Right lobe of liver (tissue), 6 donors: ENCODE measurements at regions not wholly inside any gene's neighbourhood (a gene's known extent, or its start where the extent isn't known, plus 50 kb on each side); places are given as distances from the start of the nearest gene placed in this dataset.

Experiments
- ATAC-seq, 4 donors: fragments of 200-7000 bp; cut with Tn5 transposase; one replicate each; pipeline ENCODE4 v1.9.1; 2020; ENCODE audit warnings: mild to moderate bottlenecking in 4 of 4, moderate library complexity in 4 of 4
- DNase-seq, 3 donors: peaks; one replicate each; pipeline ENCODE4 v3.0.0-alpha.2; 2020
- H3K27ac ChIP-seq, 3 donors: fragments of 200-600 bp; one replicate each; pipeline ENCODE4 v1.8.0; 2022
- H3K27me3 ChIP-seq, 2 donors: fragments of 200-600 bp; one replicate each; pipeline ENCODE4 v1.8.0; 2022
- H3K36me3 ChIP-seq, 4 donors: fragments of 200-600 bp; sonication (generic) in 1 of 4; one replicate each; pipeline versions ENCODE4 v1.5.1 to v1.8.0; 2017 to 2022; ENCODE audit warnings: control low read depth in 1 of 4
- H3K4me1 ChIP-seq, 4 donors: fragments of 200-600 bp; sonication (generic) in 1 of 4; one replicate each; pipeline versions ENCODE4 v1.5.1 to v1.8.0; 2017 to 2022; ENCODE audit warnings: control low read depth in 1 of 4
- H3K4me3 ChIP-seq, 3 donors: fragments of 200-600 bp; one replicate each; pipeline ENCODE4 v1.8.0; 2022
- H3K9me3 ChIP-seq, 4 donors: fragments of 200-600 bp; sonication (generic) in 1 of 4; one replicate each; pipeline versions ENCODE4 v1.5.1 to v1.8.0; 2017 to 2022; ENCODE audit warnings: control low read depth in 1 of 4
- CTCF ChIP-seq, 4 donors: fragments of 200-600 bp in 3 of 4; fragments of 450-650 bp in 1 of 4; IDR thresholded peaks; one replicate each; pipeline versions ENCODE4 v1.5.1 to v1.8.0; 2016 to 2022; ENCODE audit warnings: antibody characterized with exemption in 4 of 4, mild to moderate bottlenecking in 2 of 4
- POLR2A ChIP-seq: fragments of 450-650 bp; IDR thresholded peaks from one replicate; pipeline ENCODE4 v1.6.1; 2017; ENCODE audit warnings: antibody characterized with exemption, mild to moderate bottlenecking
- WGBS: methylation state at CpG from one replicate; pipeline ENCODE4 v1.1.6; 2018; ENCODE audit warnings: low coverage, low lambda C conversion rate; ENCODE audit not compliant: insufficient coverage; ENCODE audit errors: missing lambda C conversion rate; 5-methylcytosine and 5-hydroxymethylcytosine counted together
- intact Hi-C, 2 donors: fragments of 100-400 bp; cut with DNase I; formaldehyde crosslinking; loops; one replicate each; pipeline versions ENCODE4 v1.11.2 to v1.14.1; 2022
- donor health status: DM: no; HTN: yes; CAD: no.
- donor health status: DM: no; HTN: no; CAD: no.
- donor health status: DM: no; HTN: no; CAD: no.
- donor health status: DM: no; HTN: yes; CAD: no.
- donor health status: DM: no; HTN: yes; CAD: no.

DNA sequence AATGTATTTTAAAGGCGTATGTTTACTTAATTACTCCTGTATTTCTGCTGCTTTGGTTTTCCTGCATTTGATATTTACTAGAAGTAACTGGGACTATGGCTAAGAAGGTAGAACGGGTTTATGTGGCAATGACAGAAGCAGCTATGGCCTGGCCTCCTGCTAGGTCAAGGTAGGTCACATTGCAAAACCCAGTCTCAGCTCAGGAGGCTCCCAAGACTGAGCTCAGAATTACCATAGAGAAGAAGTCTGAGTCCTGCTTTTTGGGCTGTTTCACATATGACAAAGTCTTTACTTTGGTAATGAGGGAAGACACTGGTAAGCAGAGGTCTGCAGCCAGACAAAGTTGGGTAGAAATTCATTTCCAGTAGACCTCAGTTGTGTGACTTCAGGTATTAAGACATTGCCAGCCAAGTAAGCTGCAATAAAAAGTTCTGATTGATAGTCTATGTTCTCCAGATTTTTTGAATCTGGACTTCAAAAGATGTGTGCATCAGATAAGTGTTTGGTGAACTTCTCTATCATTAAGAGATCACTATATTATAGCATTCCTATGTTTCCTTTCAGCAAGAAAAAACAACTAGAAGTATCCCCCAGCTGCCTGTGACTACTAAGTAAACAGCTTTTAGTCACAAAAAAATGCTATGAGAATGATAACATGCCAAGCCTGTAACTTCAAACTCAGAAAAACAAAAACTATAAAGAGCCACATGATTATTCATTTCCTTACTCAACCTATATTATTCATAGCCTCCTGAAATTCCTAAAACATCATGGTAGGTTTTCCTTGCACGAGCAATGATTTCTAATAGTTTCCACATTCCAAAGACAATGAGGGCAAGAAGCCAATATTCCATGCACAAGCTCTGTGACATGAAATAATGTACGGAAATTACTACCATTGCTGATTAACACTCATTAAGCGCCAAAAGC, 312.3 kb downstream of the HAO1 start:
- 62% methylated on average over 5 of the region's 5 CpGs for whole genome bisulfite sequencing
- no peaks in the 10 kb centered on the region for H3K36me3 ChIP-seq
- H3K4me3 ChIP-seq: no peak overlapping the region
- H3K27me3 ChIP-seq: no peaks in the 10 kb centered on the region
- H3K27ac ChIP-seq: no peak overlapping the region
- DNase-seq: no peak
- H3K9me3 ChIP-seq: no peaks in the 10 kb centered on the region
- TF ChIP-seq CTCF (IDR thresholded peaks at IDR 0.05) (no peak), POLR2A (no peak)
- ATAC-seq: peak in 1 of 4 donors; percentile 53
- intact Hi-C loops: no loop called here
- no peaks in the 10 kb centered on the region for H3K4me1 ChIP-seq

- TF ChIP-seq POLR2A (no peak), CTCF (IDR thresholded peaks at IDR 0.05) (no peak)
- Histone ChIP-seq H3K27me3 (no peaks in the 10 kb centered on the region), H3K27ac (no peak overlapping the region), H3K4me1 (no peaks in the 10 kb centered on the region), H3K9me3 (no peaks in the 10 kb centered on the region), H3K4me3 (no peak overlapping the region), H3K36me3 (no peaks in the 10 kb centered on the region)
- DNase-seq: no peak
- ATAC-seq: no peak
- intact Hi-C loops: no loop called here
- WGBS: 27% methylated on average over 1 of the region's 1 CpG
Observed at GRCh38 chr20:7629880-7630279, 310.4 kb downstream of the HAO1 start.

DNA sequence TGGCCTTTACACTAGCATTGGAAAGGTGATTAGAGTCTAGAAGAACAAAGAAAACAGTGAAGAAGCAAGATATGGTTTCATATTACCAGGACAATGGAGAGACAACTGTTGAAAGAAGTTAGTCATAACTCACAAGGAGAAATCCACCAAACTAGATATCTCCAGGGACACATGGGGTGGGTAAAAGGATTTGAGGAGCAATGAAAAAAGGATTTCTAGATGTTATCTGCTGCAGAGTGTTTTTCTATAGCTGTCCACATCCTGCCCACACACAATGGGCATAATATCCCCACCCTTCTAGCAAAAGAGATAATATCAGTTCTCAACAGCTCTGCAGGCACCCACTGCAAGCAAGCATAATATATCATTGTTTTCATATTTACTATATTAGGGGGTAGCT, 303.1 kb downstream of the HAO1 start:
- Histone ChIP-seq H3K4me1 (no peaks in the 10 kb centered on the region), H3K27me3 (no peaks in the 10 kb centered on the region), H3K27ac (no peak overlapping the region), H3K4me3 (no peak overlapping the region), H3K9me3 (no peaks in the 10 kb centered on the region), H3K36me3 (no peaks in the 10 kb centered on the region)
- no peak for DNase-seq
- TF ChIP-seq POLR2A (no peak), CTCF (IDR thresholded peaks at IDR 0.05) (no peak)
- ATAC-seq: no peak
- intact Hi-C loops: no loop called here

- H3K27me3 ChIP-seq: no peaks in the 10 kb centered on the region
- WGBS: 63% methylated on average over 6 of the region's 6 CpGs
- TF ChIP-seq POLR2A (no peak), CTCF (IDR thresholded peaks at IDR 0.05) (no peak)
- no peaks in the 10 kb centered on the region for H3K9me3 ChIP-seq
- intact Hi-C loops: no loop called here
- no peak overlapping the region for H3K27ac ChIP-seq
- ATAC-seq (no peak), DNase-seq (no peak)
- no peaks in the 10 kb centered on the region for H3K36me3 ChIP-seq
- H3K4me3 ChIP-seq: no peak overlapping the region
- H3K4me1 ChIP-seq: no peaks in the 10 kb centered on the region
Observed at GRCh38 chr20:7650086-7650879, 290.0 kb downstream of the HAO1 start.
